ENCODE measurements at regions not wholly inside any gene's neighbourhood (a gene's known extent, or its start where the extent isn't known, plus 50 kb on each side); places are given as distances from the start of the nearest gene placed in this dataset.

DNA sequence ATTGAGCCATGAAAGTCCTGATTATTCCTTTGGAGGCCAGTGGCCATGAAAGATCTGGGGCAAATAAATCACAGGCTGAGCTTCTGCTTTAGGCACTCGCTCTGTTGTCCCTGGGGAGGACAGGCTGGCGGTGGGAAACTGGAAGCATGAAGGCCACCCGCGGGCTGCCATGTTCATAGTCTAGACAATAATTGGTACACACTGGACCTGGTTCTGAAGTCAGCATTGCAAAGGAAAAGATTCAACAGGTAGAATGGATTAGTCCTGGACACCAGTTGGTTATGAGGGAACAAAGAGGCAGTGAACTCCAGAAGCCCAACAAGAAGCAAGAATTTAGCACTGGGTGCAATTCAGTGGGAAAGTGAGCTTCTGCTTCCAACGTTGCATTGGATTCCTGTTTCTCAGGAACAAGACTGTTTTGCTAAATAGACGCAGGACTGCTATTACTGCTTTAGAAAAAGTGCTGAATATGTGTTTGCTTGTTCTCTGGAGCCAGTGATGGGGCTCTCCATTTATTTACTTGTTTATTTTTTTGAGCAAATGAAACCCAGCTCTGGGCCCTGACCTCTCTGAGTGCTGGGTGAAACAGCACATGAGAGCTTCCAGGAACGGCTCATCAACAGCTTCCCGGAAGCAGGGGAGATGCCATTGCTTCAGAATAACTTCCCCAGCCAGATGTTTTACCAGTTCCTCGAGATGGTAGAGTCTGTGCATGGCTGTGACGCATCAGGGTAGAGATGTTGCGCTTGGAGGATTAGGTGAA, 336.4 kb downstream of the ZNF536 start:
- H3K36me3 ChIP-seq (replicated peaks), result no peaks in the 10 kb centered on the region
- H3K27ac ChIP-seq, result no peak overlapping the region
- in situ Hi-C loops (cut with HindIII; ENCODE audit: low pct_ligation_motif_present, low sequenced_read_pairs), result no loop called here
- H3K4me3 ChIP-seq (ENCODE audit: low read depth, low read length), result no peak overlapping the region
- no peak for DNase-seq
- TF ChIP-seq, protein P1, sequence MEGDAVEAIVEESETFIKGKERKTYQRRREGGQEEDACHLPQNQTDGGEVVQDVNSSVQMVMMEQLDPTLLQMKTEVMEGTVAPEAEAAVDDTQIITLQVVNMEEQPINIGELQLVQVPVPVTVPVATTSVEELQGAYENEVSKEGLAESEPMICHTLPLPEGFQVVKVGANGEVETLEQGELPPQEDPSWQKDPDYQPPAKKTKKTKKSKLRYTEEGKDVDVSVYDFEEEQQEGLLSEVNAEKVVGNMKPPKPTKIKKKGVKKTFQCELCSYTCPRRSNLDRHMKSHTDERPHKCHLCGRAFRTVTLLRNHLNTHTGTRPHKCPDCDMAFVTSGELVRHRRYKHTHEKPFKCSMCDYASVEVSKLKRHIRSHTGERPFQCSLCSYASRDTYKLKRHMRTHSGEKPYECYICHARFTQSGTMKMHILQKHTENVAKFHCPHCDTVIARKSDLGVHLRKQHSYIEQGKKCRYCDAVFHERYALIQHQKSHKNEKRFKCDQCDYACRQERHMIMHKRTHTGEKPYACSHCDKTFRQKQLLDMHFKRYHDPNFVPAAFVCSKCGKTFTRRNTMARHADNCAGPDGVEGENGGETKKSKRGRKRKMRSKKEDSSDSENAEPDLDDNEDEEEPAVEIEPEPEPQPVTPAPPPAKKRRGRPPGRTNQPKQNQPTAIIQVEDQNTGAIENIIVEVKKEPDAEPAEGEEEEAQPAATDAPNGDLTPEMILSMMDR (IDR thresholded peaks at IDR 0.05; ENCODE audit: low read depth, low read length, missing control alignments), result no peak
- no peaks in the 10 kb centered on the region for H3K27me3 ChIP-seq (replicated peaks)

DNA sequence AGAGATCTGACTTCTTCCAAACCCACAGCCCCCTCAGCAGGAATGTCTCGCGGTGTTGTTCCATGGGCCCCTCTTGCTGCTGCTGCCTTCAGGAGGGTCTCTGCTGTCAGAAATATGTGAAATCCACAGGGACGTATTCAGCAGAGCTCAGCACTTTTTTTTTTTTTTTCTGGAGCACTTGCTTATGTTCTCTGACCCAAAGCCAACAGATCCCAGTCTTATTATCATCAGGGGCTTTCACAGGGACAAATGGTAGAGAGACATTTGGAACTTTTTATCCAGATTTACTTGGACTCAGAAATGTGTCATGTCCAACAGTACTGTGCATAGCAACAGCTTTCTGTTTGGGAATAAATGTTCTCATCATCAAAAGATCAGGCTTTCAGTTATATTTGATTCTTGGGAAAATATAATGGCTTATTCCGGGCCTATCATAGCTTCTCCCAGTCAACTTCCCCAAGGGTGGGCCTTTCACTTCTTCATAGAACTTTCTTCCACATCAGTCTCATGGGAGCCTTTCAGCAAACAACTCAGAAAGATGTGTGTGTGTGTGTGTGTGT, 332.7 kb downstream of the ZNF536 start:
- Histone ChIP-seq H3K27me3 (replicated peaks) (no peaks in the 10 kb centered on the region), H3K27ac (no peak overlapping the region), H3K36me3 (replicated peaks) (no peaks in the 10 kb centered on the region), H3K4me3 (ENCODE audit: low read depth, low read length) (no peak overlapping the region)
- in situ Hi-C loops (cut with HindIII; ENCODE audit: low pct_ligation_motif_present, low sequenced_read_pairs), result no loop called here
- TF ChIP-seq, protein P1 (IDR thresholded peaks at IDR 0.05; ENCODE audit: low read depth, low read length, missing control alignments), result no peak
- DNase-seq, result no peak

DNA sequence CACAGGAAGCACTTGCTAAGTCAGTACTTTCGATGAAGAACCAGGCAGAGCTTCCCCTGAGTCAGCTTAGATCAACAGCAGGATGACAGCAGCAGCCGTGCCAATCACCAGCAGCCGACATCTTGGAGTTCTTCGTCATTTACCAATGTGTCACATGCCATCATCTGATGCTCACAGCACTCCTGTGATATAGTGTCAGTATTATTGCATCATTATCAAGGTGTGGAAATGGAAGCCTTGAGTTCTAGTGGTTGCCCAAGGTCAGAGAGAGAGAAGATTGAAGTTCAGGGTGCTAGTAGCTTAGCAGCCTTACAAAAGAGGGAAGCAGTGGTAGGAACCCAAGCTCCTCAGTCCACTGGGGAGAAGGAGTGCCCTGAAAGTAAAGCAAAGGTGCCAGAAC, 331.5 kb downstream of the ZNF536 start:
- no peaks in the 10 kb centered on the region for H3K36me3 ChIP-seq (replicated peaks)
- no peaks in the 10 kb centered on the region for H3K27me3 ChIP-seq (replicated peaks)
- in situ Hi-C loops (cut with HindIII; ENCODE audit: low pct_ligation_motif_present, low sequenced_read_pairs), result no loop called here
- TF ChIP-seq, protein P1 (IDR thresholded peaks at IDR 0.05; ENCODE audit: low read depth, low read length, missing control alignments), result no peak
- DNase-seq, result no peak
- H3K4me3 ChIP-seq (ENCODE audit: low read depth, low read length), result no peak overlapping the region
- no peak overlapping the region for H3K27ac ChIP-seq

DNA sequence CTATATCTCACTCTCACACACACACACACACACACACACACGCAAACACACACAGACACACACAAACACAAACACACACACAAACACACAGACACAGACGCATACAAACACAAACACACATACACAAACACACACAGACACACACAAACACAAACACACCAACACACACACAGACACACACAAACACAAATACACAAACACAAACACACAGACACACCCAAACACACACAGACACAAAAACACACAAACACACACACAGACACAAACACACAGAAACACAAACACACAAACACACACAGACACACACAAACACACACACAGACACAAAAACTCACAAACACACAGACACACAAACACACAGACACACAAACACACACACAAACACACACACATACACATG, 329.0 kb downstream of the ZNF536 start:
- H3K4me3 ChIP-seq (ENCODE audit: low read depth, low read length), result no peak overlapping the region
- TF ChIP-seq, protein P1 (IDR thresholded peaks at IDR 0.05; ENCODE audit: low read depth, low read length, missing control alignments), result no peak
- H3K27me3 ChIP-seq (replicated peaks), result no peaks in the 10 kb centered on the region
- no peak for DNase-seq
- no peaks in the 10 kb centered on the region for H3K36me3 ChIP-seq (replicated peaks)
- in situ Hi-C loops (cut with HindIII; ENCODE audit: low pct_ligation_motif_present, low sequenced_read_pairs), result no loop called here
- no peak overlapping the region for H3K27ac ChIP-seq

DNA sequence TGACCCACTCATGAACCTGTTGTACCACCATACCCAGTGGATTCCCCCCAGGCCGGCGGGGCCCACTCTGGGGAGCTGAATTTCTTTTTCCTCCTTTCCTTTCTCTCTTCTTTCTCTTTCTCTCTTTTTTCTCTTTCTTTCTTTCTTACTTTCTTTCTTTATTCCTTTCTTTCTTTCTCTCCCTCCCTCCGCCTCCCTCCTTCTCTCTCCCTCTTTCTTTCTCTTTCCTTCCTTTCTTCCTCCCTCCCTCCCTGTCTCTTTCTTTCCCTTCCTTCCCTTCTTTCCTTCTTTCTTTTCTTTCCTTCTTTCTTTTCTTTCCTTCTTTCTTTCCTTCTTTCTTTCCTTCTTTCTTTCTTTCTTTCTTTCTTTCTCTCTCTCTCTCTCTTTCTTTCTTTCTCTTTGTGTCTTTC, 327.7 kb downstream of the ZNF536 start:
- Histone ChIP-seq H3K27me3 (replicated peaks) (no peaks in the 10 kb centered on the region), H3K27ac (no peak overlapping the region), H3K36me3 (replicated peaks) (no peaks in the 10 kb centered on the region), H3K4me3 (ENCODE audit: low read depth, low read length) (no peak overlapping the region)
- no peak for DNase-seq
- in situ Hi-C loops (cut with HindIII; ENCODE audit: low pct_ligation_motif_present, low sequenced_read_pairs), result no loop called here
- TF ChIP-seq, protein P1 (IDR thresholded peaks at IDR 0.05; ENCODE audit: low read depth, low read length, missing control alignments), result no peak

All from brain microvascular endothelial cell (primary cell).